SK-N-SH treated with all-trans-retinoic acid at 6 μM for 48 hours (cell line): ENCODE measurements at regions not wholly inside any gene's neighbourhood (a gene's known extent, or its start where the extent isn't known, plus 50 kb on each side); places are given as distances from the start of the nearest gene placed in this dataset.

ENCODE experiments used
- BACH2 ChIP-seq: fragments of 250-450 bp; sonication (Bioruptor Pico); IDR thresholded peaks from 2 replicates; pipeline ENCODE4 v1.9.0; 2021; ENCODE audit warnings: mild to moderate bottlenecking, borderline replicate concordance
- CSDC2 ChIP-seq: fragments of 250-450 bp; sonication (Bioruptor Pico); IDR thresholded peaks from 2 replicates; pipeline ENCODE4 v1.5.0; 2020; ENCODE audit warnings: mild to moderate bottlenecking, moderate library complexity
- ESRRG ChIP-seq: fragments of 250-450 bp; sonication (Bioruptor Pico); IDR thresholded peaks from 2 replicates; pipeline ENCODE4 v1.6.1; 2021; ENCODE audit warnings: mild to moderate bottlenecking
- GLIS3 ChIP-seq: fragments of 250-450 bp; sonication (Bioruptor Pico); IDR thresholded peaks from 2 replicates; pipeline ENCODE4 v1.5.0; 2020; ENCODE audit warnings: mild to moderate bottlenecking, moderate library complexity
- ISL1 ChIP-seq: fragments of 250-450 bp; sonication (Bioruptor Pico); IDR thresholded peaks from 2 replicates; pipeline ENCODE4 v2.1.2; 2022; ENCODE audit warnings: mild to moderate bottlenecking, moderate library complexity
- OSR1 ChIP-seq: fragments of 250-450 bp; sonication (Bioruptor Pico); IDR thresholded peaks from 2 replicates; pipeline ENCODE4 v1.8.0; 2022; ENCODE audit warnings: moderate library complexity, mild to moderate bottlenecking, inconsistent platforms
- PPARA ChIP-seq: fragments of 250-450 bp; sonication (Bioruptor Pico); IDR thresholded peaks from 2 replicates; pipeline ENCODE4 v1.5.0; 2020; ENCODE audit warnings: mild to moderate bottlenecking, borderline replicate concordance
- TCF4 ChIP-seq: fragments of 250-450 bp; sonication (Bioruptor Pico); IDR thresholded peaks from 2 replicates; pipeline ENCODE4 v1.8.0; 2021; ENCODE audit warnings: mild to moderate bottlenecking, moderate library complexity, borderline replicate concordance
- ZFP3 ChIP-seq: fragments of 250-450 bp; sonication (Bioruptor Pico); IDR thresholded peaks from 2 replicates; pipeline ENCODE4 v1.5.0; 2020; ENCODE audit warnings: mild to moderate bottlenecking, moderate library complexity
- ZNF70 ChIP-seq: fragments of 450-650 bp; formaldehyde crosslinking; IDR thresholded peaks from 2 replicates; pipeline ENCODE4 v1.5.0; 2020; ENCODE audit warnings: mild to moderate bottlenecking, moderate library complexity
- TF ChIP-seq, protein P1 (sequence below): fragments of 250-450 bp; sonication (Bioruptor Pico); IDR thresholded peaks from 2 replicates; pipeline ENCODE4 v1.8.0; 2020; ENCODE audit warnings: mild to moderate bottlenecking, moderate library complexity, borderline replicate concordance
- TF ChIP-seq, protein P2 (sequence below): fragments of 250-450 bp; sonication (Bioruptor Pico); IDR thresholded peaks from 2 replicates; pipeline ENCODE4 v1.5.1; 2020; ENCODE audit warnings: low read depth, mild to moderate bottlenecking, moderate library complexity
- TF ChIP-seq, protein P3 (sequence below): fragments of 250-450 bp; sonication (Bioruptor Pico); IDR thresholded peaks from 2 replicates; pipeline ENCODE4 v1.5.0; 2020; ENCODE audit warnings: mild to moderate bottlenecking, moderate library complexity

DNA sequence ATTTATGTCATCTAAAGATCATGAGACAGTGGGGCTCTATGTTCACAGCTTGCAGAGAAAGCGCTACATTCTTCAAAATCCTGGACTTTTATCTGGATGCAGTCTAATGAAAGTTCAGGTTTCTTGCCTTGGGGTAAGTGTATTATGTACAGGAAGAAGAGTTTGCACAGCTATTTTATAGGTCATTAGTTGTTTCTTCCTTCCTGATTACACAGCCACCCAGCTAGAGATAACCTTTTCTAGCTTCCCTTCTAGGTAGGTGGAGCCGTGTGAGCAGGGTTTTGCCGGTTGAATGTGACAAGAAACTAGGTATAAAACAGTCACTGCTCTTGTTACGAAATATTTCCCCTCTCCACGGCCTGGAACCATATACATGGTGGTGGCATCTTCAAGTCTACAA, 800.8 kb upstream of the SOX11 start:
- TF ChIP-seq, protein P1, sequence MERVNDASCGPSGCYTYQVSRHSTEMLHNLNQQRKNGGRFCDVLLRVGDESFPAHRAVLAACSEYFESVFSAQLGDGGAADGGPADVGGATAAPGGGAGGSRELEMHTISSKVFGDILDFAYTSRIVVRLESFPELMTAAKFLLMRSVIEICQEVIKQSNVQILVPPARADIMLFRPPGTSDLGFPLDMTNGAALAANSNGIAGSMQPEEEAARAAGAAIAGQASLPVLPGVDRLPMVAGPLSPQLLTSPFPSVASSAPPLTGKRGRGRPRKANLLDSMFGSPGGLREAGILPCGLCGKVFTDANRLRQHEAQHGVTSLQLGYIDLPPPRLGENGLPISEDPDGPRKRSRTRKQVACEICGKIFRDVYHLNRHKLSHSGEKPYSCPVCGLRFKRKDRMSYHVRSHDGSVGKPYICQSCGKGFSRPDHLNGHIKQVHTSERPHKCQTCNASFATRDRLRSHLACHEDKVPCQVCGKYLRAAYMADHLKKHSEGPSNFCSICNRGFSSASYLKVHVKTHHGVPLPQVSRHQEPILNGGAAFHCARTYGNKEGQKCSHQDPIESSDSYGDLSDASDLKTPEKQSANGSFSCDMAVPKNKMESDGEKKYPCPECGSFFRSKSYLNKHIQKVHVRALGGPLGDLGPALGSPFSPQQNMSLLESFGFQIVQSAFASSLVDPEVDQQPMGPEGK (CRISPR knock-in tag), result no peak
- TF ChIP-seq ISL1 (no peak), ZFP3 (CRISPR knock-in tag) (no peak), ESRRG (CRISPR knock-in tag) (no peak), TCF4 (CRISPR knock-in tag) (no peak), ZNF70 (CRISPR knock-in tag) (no peak), PPARA (CRISPR knock-in tag) (no peak), BACH2 (CRISPR knock-in tag) (no peak), OSR1 (CRISPR knock-in tag) (no peak), CSDC2 (CRISPR knock-in tag) (no peak), GLIS3 (no peak)
- TF ChIP-seq, protein P2, sequence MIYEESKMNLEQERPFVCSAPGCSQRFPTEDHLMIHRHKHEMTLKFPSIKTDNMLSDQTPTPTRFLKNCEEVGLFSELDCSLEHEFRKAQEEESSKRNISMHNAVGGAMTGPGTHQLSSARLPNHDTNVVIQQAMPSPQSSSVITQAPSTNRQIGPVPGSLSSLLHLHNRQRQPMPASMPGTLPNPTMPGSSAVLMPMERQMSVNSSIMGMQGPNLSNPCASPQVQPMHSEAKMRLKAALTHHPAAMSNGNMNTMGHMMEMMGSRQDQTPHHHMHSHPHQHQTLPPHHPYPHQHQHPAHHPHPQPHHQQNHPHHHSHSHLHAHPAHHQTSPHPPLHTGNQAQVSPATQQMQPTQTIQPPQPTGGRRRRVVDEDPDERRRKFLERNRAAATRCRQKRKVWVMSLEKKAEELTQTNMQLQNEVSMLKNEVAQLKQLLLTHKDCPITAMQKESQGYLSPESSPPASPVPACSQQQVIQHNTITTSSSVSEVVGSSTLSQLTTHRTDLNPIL (CRISPR knock-in tag), result no peak
- TF ChIP-seq, protein P3, sequence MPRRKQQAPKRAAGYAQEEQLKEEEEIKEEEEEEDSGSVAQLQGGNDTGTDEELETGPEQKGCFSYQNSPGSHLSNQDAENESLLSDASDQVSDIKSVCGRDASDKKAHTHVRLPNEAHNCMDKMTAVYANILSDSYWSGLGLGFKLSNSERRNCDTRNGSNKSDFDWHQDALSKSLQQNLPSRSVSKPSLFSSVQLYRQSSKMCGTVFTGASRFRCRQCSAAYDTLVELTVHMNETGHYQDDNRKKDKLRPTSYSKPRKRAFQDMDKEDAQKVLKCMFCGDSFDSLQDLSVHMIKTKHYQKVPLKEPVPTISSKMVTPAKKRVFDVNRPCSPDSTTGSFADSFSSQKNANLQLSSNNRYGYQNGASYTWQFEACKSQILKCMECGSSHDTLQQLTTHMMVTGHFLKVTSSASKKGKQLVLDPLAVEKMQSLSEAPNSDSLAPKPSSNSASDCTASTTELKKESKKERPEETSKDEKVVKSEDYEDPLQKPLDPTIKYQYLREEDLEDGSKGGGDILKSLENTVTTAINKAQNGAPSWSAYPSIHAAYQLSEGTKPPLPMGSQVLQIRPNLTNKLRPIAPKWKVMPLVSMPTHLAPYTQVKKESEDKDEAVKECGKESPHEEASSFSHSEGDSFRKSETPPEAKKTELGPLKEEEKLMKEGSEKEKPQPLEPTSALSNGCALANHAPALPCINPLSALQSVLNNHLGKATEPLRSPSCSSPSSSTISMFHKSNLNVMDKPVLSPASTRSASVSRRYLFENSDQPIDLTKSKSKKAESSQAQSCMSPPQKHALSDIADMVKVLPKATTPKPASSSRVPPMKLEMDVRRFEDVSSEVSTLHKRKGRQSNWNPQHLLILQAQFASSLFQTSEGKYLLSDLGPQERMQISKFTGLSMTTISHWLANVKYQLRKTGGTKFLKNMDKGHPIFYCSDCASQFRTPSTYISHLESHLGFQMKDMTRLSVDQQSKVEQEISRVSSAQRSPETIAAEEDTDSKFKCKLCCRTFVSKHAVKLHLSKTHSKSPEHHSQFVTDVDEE (CRISPR knock-in tag), result no peak
